Stimulated activated effector memory CD8-positive, alpha-beta T cell treated with anti-CD3 and anti-CD28 coated beads, Interleukin-12 subunit alpha, Interleukin-12 subunit beta, amount 100 ng/mL, for 72 hours (primary cell): ENCODE measurements at regions not wholly inside any gene's neighbourhood (a gene's known extent, or its start where the extent isn't known, plus 50 kb on each side); places are given as distances from the start of the nearest gene placed in this dataset.
A peak's percentile ranks its signal among the peaks of the same experiment; 100 is the strongest.

Experiments
- ATAC-seq: fragments of 150-1000 bp; cut with Tn5 transposase; 2 replicates; pipeline ENCODE4 v1.10.0; 2021
- DNase-seq, 2 donors: peaks; one replicate each; pipeline ENCODE4 v3.0.0; 2021 to 2022; ENCODE audit warnings: low spot score in 2 of 2
- H3K27ac Mint-ChIP-seq: one replicate; pipeline ENCODE4 v1.8.0; 2022; ENCODE audit warnings: mild to moderate bottlenecking, mixed read lengths
- H3K36me3 Mint-ChIP-seq: one replicate; pipeline ENCODE4 v1.8.0; 2022; ENCODE audit warnings: mild to moderate bottlenecking, mixed read lengths
- H3K4me1 Mint-ChIP-seq: one replicate; pipeline ENCODE4 v1.8.0; 2022; ENCODE audit warnings: mixed read lengths
- H3K4me3 Mint-ChIP-seq: one replicate; pipeline ENCODE4 v1.8.0; 2022; ENCODE audit warnings: mild to moderate bottlenecking, mixed read lengths
- H3K9me3 Mint-ChIP-seq: one replicate; pipeline ENCODE4 v1.8.0; 2022; ENCODE audit warnings: mixed read lengths

DNA sequence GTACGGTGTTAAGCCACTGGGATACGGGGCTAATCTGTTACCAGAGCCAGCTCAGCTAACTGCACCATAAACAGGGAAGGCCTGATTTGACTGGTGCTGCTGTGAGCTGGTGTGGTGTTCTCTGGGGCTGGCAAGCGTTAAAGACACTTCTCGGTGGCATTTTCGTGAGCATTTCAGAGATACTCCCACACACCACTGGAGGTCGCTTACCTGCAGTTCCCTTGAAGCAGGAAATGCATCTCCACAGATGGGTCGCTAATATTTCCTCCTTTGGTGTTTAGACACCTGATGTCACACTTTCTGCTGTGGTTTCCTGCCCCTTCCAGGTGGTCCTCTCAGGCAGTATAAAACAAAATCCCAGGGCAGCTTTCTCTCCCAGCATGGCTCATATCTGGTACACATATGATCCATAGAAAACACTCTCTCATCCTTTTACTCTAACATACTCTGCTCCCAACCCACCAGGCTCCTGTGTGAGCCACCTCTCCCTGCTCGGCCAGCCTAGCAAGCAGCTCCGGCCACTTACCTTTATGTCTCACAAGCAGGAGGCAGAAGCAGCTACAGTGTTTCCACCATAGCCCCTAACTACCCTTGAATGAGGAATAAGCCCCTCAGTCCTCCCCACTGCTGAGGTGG is 129.9 kb upstream of the GRIN2B start:
- no peaks in the 10 kb centered on the region for H3K36me3 Mint-ChIP-seq
- H3K4me1 Mint-ChIP-seq: no peaks in the 10 kb centered on the region
- H3K27ac Mint-ChIP-seq: no peak overlapping the region
- ATAC-seq (peak; percentile 13), DNase-seq (no peak)
- H3K9me3 Mint-ChIP-seq: no peaks in the 10 kb centered on the region
- H3K4me3 Mint-ChIP-seq: no peak overlapping the region

DNA sequence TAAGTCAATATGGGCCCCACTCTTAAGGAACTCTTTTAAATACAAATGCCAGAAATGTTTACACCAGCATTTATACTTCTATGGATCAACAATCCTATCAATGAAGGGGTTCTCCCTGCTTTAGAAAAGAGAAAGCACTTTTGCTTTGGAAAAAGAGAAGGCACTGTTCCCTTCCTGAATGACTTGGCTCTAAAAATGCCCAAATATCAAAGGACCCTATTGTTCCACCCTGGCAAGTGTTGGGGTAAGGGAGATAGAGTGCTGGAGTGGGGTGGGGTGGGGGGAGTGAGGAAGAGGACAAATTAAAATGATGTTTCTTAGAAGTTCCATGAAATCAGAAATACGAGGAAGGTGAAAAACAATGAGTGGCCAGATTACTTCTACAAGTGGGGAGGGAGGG is 131.6 kb upstream of the GRIN2B start:
- H3K9me3 Mint-ChIP-seq: peaks cover 4% of the 10 kb centered on the region
- H3K4me1 Mint-ChIP-seq: no peaks in the 10 kb centered on the region
- H3K27ac Mint-ChIP-seq: no peak overlapping the region
- ATAC-seq: no peak
- no peak overlapping the region for H3K4me3 Mint-ChIP-seq
- no peak for DNase-seq
- no peaks in the 10 kb centered on the region for H3K36me3 Mint-ChIP-seq

DNA sequence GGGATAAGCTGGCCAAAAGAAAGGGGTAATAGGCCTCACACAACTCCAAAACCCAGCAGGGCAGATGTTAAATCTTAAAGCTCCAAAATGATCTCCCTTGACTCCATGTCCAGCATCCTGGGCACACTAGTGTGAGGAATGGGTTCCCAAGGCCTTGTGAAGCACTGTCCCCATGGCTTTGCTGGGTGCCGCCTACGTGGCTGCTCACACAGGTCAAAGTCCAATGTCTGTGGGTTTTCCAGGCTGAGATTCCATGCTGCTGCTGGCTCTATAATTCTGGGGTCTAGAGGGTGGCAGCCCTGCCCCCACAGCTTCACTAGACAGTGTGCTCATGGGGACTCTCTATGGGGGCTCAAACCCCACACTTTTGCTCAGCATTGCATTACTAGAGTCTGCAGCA is 145.3 kb upstream of the GRIN2B start:
- H3K4me3 Mint-ChIP-seq: no peak overlapping the region
- no peak for DNase-seq
- peaks cover 6% of the 10 kb centered on the region for H3K9me3 Mint-ChIP-seq
- no peaks in the 10 kb centered on the region for H3K36me3 Mint-ChIP-seq
- H3K4me1 Mint-ChIP-seq: no peaks in the 10 kb centered on the region
- no peak overlapping the region for H3K27ac Mint-ChIP-seq
- ATAC-seq: no peak

DNA sequence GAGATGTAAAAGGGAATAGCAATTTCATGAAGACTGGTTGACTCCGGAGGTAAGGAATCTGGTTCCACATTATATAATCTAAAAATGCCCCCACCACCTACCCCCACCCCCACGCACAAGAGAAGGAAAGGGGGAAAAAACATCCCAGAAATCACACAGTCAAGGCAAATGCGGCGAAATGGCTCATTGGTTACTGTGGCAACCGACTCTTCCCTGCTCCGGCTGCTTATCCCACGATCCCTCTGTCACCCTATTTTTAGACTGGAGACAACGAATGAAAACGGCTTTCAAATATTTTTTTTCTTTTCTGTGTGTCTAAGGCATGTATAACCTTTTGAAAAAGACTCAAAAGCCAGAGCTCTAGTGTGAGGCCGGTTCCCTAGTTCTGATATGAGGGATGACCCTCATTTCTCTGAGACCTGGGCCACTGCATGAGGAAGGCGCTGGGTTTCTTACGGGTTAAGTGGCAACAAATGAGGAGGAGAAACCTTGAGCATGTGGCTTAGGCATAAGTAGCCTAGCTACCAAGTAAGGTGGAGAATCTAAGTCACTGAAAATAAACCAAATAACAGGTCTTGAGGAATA is 148.3 kb upstream of the GRIN2B start:
- H3K4me1 Mint-ChIP-seq: no peaks in the 10 kb centered on the region
- DNase-seq: no peak
- H3K36me3 Mint-ChIP-seq: no peaks in the 10 kb centered on the region
- no peak overlapping the region for H3K4me3 Mint-ChIP-seq
- H3K27ac Mint-ChIP-seq: no peak overlapping the region
- H3K9me3 Mint-ChIP-seq: peaks cover 6% of the 10 kb centered on the region
- ATAC-seq: no peak

DNA sequence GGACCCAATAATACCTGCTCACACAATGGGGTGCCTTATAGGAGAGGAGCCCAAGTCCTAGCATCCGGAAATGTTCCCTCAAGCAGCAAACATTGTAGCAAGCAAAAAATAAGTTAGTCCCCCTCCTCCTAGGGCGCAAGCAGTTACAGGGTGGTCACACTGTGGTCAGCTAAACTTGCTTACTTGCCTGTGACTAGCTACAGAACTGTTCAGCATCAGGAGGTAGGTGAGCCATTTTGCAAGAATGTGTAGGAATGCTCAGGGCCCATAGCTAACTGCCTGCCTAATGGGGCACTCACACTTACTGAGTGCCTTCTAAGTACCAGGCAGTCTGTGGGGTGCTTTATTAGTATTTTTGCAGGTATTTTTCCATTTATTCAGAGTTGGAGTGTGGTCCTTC is 154.6 kb upstream of the GRIN2B start:
- no peaks in the 10 kb centered on the region for H3K36me3 Mint-ChIP-seq
- DNase-seq (no peak), ATAC-seq (peak; percentile 21)
- H3K27ac Mint-ChIP-seq: no peak overlapping the region
- no peaks in the 10 kb centered on the region for H3K9me3 Mint-ChIP-seq
- no peaks in the 10 kb centered on the region for H3K4me1 Mint-ChIP-seq
- H3K4me3 Mint-ChIP-seq: no peak overlapping the region

DNA sequence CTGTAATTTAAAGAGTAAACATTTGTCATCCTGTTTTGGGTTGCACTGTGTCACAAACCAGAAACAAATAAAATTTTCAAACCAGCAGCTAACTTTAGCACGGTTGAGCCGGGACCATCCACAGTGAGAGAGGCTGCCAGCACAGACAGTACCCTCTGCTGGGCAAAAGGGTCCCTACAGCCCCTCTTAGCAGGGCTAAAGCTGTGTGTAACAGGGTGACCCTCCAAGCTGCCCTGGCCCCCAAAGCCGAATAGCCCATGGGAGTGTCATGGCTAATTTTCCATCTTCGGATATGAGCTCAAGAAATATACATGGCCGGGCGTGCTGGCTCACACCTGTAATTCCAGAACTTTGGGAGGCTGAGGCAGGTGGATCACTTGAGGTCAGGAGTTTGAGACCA is 157.1 kb upstream of the GRIN2B start:
- ATAC-seq: no peak
- no peaks in the 10 kb centered on the region for H3K4me1 Mint-ChIP-seq
- no peak overlapping the region for H3K27ac Mint-ChIP-seq
- DNase-seq: no peak
- no peak overlapping the region for H3K4me3 Mint-ChIP-seq
- no peaks in the 10 kb centered on the region for H3K9me3 Mint-ChIP-seq
- no peaks in the 10 kb centered on the region for H3K36me3 Mint-ChIP-seq

DNA sequence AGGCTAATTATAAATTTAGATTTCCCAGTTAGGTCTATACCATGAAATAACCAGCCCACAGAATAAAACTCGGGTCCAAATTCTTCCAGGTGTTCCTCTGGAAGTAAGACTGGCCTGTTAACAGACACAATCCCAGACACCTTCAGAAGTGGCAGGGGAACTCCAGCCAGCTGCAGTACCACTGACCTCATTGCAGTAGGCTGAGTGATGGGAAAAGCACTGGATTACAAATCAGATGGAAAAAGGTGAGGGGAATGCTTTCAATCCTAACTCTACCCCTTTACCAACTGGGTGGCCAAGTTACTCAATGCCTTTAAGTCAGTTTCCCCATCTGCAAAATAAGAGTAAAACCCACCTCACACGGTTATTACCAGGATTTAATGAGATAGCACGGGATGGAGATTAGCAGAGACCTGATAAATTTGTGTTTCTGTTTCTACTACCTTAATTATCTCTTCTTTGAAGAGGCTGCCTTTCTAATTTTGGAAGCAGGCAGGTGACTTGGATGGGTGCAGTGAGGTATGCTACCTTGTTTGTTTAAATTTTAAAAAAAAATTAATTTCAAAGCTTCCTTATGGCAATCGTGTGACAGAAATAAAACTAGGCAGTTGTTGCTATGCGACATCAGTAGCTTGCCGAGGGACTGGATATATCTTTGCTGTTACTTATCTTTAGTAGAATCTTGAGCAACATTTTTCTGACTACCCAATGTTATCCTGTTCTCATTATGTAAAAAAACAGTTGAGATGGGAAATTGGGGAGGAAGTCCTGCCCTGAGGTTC is 167.3 kb upstream of the GRIN2B start:
- no peaks in the 10 kb centered on the region for H3K36me3 Mint-ChIP-seq
- H3K9me3 Mint-ChIP-seq: no peaks in the 10 kb centered on the region
- ATAC-seq (no peak), DNase-seq (no peak)
- no peak overlapping the region for H3K4me3 Mint-ChIP-seq
- H3K27ac Mint-ChIP-seq: no peak overlapping the region
- no peaks in the 10 kb centered on the region for H3K4me1 Mint-ChIP-seq

DNA sequence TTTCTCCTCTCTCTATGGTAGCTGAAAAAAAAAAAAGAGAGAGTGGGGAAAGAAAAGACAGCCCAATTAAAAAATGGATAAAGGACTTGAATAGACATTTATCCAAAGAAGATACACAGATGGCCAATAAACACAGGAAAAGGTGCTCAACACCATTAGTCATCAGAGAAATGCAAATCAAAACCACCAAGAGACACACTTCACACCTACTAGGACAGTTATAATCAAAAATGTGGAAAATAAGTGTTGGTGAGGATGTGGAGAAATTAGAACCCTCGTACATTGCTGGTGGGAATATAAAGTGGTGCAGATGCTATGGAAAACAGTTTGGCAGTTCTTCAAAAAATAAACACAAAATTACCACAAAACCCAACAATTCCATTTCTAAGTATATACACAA is 172.4 kb upstream of the GRIN2B start:
- DNase-seq (no peak), ATAC-seq (no peak)
- H3K9me3 Mint-ChIP-seq: peaks cover 4% of the 10 kb centered on the region
- no peaks in the 10 kb centered on the region for H3K36me3 Mint-ChIP-seq
- H3K4me1 Mint-ChIP-seq: no peaks in the 10 kb centered on the region
- no peak overlapping the region for H3K4me3 Mint-ChIP-seq
- no peak overlapping the region for H3K27ac Mint-ChIP-seq

DNA sequence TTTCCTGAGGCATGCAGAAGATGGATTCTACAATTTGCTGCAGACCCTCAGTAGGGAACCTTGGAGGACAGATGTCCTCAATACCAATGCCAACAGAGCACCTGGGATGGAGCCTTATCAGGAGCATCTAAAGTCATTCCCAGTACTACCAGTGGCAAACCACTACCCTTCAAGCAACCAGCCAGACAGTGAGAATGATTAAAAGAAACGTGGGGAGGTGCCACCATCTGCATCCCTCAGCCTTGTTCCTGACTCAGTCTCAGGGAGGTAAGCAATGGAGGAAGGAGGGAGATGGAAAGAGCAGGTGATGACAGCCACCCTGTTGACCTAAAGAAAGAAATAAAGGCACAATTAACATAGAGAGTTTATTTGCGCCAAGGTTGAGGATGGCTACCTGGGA is 175.2 kb upstream of the GRIN2B start:
- Mint-ChIP-seq H3K36me3 (no peaks in the 10 kb centered on the region), H3K27ac (no peak overlapping the region), H3K9me3 (peaks cover 4% of the 10 kb centered on the region), H3K4me1 (no peaks in the 10 kb centered on the region), H3K4me3 (no peak overlapping the region)
- DNase-seq (no peak), ATAC-seq (peak; percentile 32)

DNA sequence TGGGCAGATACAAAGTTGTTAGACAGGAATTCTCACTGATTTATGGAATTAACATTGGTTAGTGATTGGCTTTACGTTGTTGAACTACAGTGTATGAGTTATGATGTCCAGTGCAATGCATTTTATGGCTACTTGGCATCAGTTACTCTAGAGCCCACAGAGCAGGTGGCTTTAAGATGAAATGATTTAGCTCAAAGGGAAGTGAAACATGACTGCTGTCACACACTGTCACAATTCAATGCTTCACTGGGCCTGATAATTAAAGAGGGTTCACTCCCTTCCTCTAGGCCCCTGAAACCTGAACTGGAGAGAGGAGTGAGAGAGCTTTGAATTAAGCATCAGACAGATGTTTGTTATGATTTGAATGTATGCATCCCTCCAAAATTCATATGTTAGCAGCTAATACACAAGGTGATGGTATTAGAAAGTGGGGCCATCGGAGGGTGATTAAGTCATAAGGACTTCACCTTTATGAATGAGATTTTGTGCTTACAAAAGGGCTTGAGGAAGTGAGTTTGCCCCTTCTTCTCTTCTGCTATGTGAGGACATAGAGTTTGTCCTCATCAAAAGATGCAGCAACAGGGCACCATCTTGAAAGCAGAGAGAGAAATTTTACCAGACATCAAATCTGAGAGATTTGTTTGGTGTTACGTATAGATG is 175.8 kb upstream of the GRIN2B start:
- no peak overlapping the region for H3K4me3 Mint-ChIP-seq
- DNase-seq (no peak), ATAC-seq (peak; percentile 46)
- H3K36me3 Mint-ChIP-seq: no peaks in the 10 kb centered on the region
- no peak overlapping the region for H3K27ac Mint-ChIP-seq
- H3K4me1 Mint-ChIP-seq: no peaks in the 10 kb centered on the region
- H3K9me3 Mint-ChIP-seq: peaks cover 4% of the 10 kb centered on the region

DNA sequence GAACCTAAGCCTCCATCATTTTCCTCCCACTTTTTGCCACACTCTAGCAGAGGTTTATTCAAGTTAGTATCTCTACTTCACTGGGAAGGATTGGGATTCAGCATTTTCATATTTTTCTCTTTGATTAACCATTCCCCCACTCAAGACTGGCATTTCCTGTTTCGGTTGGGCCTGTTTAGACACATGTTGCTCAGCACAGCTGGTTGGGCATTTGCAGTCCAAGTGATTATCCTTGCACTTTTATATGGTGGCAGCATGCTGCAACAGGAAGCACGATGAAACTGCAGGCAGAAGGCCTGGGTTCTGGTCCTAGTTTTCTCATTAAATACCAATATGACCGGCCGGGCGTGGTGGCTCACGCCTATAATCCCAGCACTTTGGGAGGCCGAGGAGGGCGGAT is 182.9 kb upstream of the GRIN2B start:
- Mint-ChIP-seq H3K27ac (no peak overlapping the region), H3K4me3 (no peak overlapping the region), H3K9me3 (no peaks in the 10 kb centered on the region), H3K36me3 (no peaks in the 10 kb centered on the region), H3K4me1 (no peaks in the 10 kb centered on the region)
- DNase-seq (no peak), ATAC-seq (no peak)

DNA sequence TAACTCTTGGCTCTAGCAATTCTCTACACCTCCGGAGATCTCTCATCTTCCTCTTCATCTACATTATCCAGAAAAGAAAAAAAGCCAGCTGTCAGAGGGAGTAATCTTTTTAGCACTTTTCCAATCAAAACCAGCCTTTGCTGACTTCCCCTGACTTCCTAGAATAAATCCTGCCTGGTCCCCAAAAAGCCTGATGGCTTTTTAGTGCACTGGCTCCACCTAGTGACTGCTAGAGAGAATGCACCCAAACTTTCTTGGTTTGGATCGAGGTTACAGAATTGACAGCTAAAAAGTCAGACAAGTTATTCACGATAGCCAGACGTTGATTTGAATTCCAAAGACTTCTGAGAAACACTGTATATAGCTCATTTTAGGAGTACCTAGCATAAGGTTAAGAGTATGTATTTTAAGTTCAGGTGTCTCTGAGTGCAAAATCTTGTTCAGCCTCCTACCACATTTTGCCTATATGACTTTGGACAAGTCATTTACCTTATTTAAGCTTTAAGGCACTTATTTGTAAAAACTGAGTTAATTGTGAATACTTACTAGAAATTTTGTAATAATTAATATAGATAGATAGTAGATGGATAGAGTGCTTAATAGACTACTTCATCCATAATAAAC is 185.7 kb upstream of the GRIN2B start:
- no peaks in the 10 kb centered on the region for H3K9me3 Mint-ChIP-seq
- no peak overlapping the region for H3K4me3 Mint-ChIP-seq
- H3K36me3 Mint-ChIP-seq: no peaks in the 10 kb centered on the region
- peak; percentile 23 to 59 for DNase-seq
- no peaks in the 10 kb centered on the region for H3K4me1 Mint-ChIP-seq
- no peak overlapping the region for H3K27ac Mint-ChIP-seq
- no peak for ATAC-seq

DNA sequence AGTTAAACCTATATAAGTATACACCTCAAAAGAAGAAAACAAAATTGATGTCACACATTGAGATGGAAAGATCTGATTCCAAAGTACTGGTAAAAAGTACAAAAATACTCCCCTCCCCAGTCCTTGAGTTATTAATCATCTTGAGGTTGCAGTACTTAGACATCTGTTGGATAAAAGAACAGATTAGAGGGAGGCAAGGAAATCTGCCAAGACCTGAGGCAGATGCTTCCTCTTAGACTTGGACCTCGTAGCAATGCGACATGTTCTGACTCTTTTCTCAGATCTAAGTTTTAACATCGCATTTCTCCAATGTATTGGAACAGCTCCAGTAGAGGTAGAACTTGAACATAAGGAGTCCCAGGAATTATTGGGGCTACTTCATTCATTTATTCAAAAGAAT is 187.9 kb upstream of the GRIN2B start:
- H3K4me1 Mint-ChIP-seq: no peaks in the 10 kb centered on the region
- no peaks in the 10 kb centered on the region for H3K9me3 Mint-ChIP-seq
- DNase-seq (no peak), ATAC-seq (no peak)
- H3K4me3 Mint-ChIP-seq: no peak overlapping the region
- no peak overlapping the region for H3K27ac Mint-ChIP-seq
- no peaks in the 10 kb centered on the region for H3K36me3 Mint-ChIP-seq

DNA sequence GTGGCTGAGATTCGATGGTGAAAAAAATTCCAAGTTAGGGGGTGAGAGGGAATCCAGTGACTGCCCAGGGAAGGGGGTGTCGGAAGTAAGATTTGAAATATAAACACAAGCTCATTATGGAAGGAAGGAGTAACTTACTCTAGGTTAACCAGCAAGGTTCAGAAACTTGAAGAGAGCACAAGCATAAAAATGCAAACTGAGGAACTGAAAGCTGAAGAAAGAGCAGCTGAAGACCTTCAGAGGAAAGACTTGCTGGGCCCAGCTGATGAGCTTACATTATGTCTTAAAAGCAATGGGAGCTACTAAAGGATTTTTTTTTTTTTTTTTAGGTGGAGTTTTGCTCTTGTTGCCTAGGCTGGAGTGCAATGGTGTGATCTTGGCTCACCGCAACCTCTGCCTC is 189.7 kb upstream of the GRIN2B start:
- Mint-ChIP-seq H3K4me1 (no peaks in the 10 kb centered on the region), H3K4me3 (no peak overlapping the region), H3K9me3 (no peaks in the 10 kb centered on the region), H3K36me3 (no peaks in the 10 kb centered on the region), H3K27ac (no peak overlapping the region)
- ATAC-seq (no peak), DNase-seq (no peak)

DNA sequence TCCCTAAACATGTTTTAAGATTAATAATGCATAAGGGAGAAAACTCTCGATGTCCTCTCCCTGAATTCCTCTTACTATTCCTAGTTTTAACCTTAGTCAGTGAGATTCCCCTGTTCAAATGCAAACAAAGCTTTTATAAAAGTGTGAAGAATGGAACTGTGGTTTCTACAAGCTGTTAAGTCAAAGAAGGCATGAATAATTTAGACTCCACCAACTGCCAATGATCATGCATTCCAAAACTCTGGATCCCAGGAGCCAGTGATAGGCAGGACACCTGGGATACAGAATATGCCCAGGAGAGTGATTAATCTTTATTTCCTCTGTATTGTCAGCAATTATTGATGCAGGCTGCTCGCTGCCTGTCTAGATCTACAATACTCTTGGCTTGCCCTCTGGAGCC is 190.3 kb upstream of the ATF7IP start:
- H3K27ac Mint-ChIP-seq: no peak overlapping the region
- no peaks in the 10 kb centered on the region for H3K4me1 Mint-ChIP-seq
- no peak overlapping the region for H3K4me3 Mint-ChIP-seq
- H3K36me3 Mint-ChIP-seq: no peaks in the 10 kb centered on the region
- ATAC-seq (no peak), DNase-seq (no peak)
- H3K9me3 Mint-ChIP-seq: no peaks in the 10 kb centered on the region
